Uterus (tissue), 3 donors: ENCODE measurements at regions not wholly inside any gene's neighbourhood (a gene's known extent, or its start where the extent isn't known, plus 50 kb on each side); places are given as distances from the start of the nearest gene placed in this dataset.

Experiments
- DNase-seq, 2 donors: peaks; one replicate each; pipeline ENCODE4 v3.0.0-alpha.2; 2019 to 2020
- H3K27ac ChIP-seq, 2 donors: fragments of 200-600 bp; sonication (generic); 1 replicate in 1 of 2; 2 replicates in 1 of 2; pipeline ENCODE4 v1.5.1; 2016 to 2018
- H3K27me3 ChIP-seq, 2 donors: fragments of 200-600 bp; sonication (generic); one replicate each; pipeline ENCODE4 v1.5.1; 2018 to 2019; ENCODE audit warnings: control low read depth in 1 of 2
- H3K36me3 ChIP-seq, 2 donors: fragments of 200-600 bp; sonication (generic); one replicate each; pipeline ENCODE4 v1.5.1; 2019; ENCODE audit warnings: control low read depth in 1 of 2
- H3K4me1 ChIP-seq, 2 donors: fragments of 200-600 bp; sonication (generic); one replicate each; pipeline ENCODE4 v1.5.1; 2018 to 2019; ENCODE audit warnings: control low read depth in 1 of 2
- H3K4me3 ChIP-seq, 2 donors: fragments of 200-600 bp; sonication (generic); 1 replicate in 1 of 2; 2 replicates in 1 of 2; pipeline ENCODE4 v1.5.1; 2018 to 2019; ENCODE audit warnings: mild to moderate bottlenecking in 1 of 2
- H3K9me3 ChIP-seq, 2 donors: fragments of 200-600 bp; sonication (generic); one replicate each; pipeline ENCODE4 v1.5.1; 2019; ENCODE audit warnings: control low read depth in 1 of 2
- POLR2A ChIP-seq, 2 donors: fragments of 450-650 bp; IDR thresholded peaks; one replicate each; pipeline ENCODE4 v1.6.1; 2016; ENCODE audit warnings: antibody characterized with exemption in 2 of 2, mild to moderate bottlenecking in 1 of 2, moderate library complexity in 1 of 2
- intact Hi-C: fragments of 100-400 bp; cut with DNase I; formaldehyde crosslinking; loops from one replicate; pipeline ENCODE4 v1.15.1; 2023; ENCODE audit warnings: low total_unique reads
- TF ChIP-seq, protein P1 (sequence below), 4 experiments: fragments of 200-600 bp in 2 of 4; fragments of 450-650 bp in 2 of 4; sonication (generic) in 2 of 4; IDR thresholded peaks; one replicate each; pipeline ENCODE4 v1.5.1; 2016 to 2019; ENCODE audit warnings: antibody characterized with exemption in 4 of 4, mild to moderate bottlenecking in 2 of 4, moderate library complexity in 1 of 4
- donor health status: DM: yes; HTN: yes; CAD: no.

DNA sequence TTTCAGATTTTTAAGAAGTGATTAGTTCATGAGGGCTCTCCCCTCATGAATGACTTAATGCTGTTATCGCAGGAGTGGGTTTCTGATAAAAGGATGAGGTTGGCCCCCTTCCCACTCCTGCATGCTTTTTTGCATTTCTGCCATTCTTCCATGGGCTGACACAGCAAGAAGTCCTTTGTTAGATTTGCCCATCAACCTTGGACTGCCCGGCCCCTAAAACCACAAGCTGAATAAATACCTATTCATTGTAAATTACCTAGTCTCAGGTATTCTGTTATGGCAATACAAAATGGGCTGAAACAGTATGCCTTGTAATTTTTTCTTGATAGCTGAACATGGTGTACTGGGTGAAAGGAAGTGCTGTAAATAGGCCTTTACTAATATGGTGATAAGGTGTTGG, 72.7 kb upstream of the DPH5 start:
- Histone ChIP-seq H3K27me3 (peaks cover 0 to 2% of the 10 kb centered on the region in 2 donors), H3K4me1 (no peaks in the 10 kb centered on the region), H3K4me3 (no peak overlapping the region), H3K36me3 (no peaks in the 10 kb centered on the region), H3K9me3 (no peaks in the 10 kb centered on the region), H3K27ac (no peak overlapping the region)
- no peak for DNase-seq
- intact Hi-C loops, result no loop called here
- TF ChIP-seq POLR2A (IDR thresholded peaks at IDR 0.05), result no peak
- TF ChIP-seq, protein P1, sequence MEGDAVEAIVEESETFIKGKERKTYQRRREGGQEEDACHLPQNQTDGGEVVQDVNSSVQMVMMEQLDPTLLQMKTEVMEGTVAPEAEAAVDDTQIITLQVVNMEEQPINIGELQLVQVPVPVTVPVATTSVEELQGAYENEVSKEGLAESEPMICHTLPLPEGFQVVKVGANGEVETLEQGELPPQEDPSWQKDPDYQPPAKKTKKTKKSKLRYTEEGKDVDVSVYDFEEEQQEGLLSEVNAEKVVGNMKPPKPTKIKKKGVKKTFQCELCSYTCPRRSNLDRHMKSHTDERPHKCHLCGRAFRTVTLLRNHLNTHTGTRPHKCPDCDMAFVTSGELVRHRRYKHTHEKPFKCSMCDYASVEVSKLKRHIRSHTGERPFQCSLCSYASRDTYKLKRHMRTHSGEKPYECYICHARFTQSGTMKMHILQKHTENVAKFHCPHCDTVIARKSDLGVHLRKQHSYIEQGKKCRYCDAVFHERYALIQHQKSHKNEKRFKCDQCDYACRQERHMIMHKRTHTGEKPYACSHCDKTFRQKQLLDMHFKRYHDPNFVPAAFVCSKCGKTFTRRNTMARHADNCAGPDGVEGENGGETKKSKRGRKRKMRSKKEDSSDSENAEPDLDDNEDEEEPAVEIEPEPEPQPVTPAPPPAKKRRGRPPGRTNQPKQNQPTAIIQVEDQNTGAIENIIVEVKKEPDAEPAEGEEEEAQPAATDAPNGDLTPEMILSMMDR (IDR thresholded peaks at IDR 0.05), result no peak

DNA sequence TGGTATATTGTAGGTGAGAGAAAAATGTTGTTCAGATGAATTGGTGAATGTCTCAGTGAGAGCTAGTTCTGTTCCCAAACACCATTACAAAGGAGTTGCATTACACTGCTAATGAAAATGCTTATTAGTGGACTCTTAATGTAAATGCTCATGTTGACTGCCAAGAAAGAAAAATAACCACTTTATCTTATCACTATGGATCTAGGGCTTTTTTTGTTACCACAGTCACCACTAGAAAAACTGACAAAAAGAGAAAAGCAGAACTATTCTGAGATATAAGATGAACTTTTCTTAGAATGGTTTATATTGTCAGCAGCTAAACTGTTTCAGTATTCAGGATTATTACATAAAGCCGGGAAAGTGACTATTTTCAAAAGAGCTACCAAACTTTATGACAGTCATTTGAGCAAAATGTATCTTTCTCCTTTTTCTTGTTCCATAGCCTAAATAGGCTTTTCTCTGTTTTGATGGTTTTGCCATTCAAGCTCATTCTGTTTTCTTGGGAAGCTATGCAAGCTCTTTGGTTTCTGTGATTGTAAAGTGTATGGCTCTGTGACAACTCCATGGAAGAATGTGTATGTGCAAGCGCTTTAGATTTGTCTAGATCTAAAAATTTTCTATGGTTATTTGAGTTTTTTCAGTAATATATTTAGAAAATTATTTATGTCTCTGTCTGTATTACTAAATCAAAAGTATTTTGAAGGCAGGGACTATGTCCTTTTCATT, 64.2 kb upstream of the DPH5 start:
- no peak for TF ChIP-seq POLR2A (IDR thresholded peaks at IDR 0.05)
- TF ChIP-seq, protein P1 (IDR thresholded peaks at IDR 0.05), result no peak
- no peak for DNase-seq
- H3K27ac ChIP-seq, result no peak overlapping the region
- H3K4me1 ChIP-seq, result no peaks in the 10 kb centered on the region
- no peaks in the 10 kb centered on the region for H3K36me3 ChIP-seq
- intact Hi-C loops, result no loop called here
- H3K27me3 ChIP-seq, result peaks cover 0 to 2% of the 10 kb centered on the region in 2 donors
- no peaks in the 10 kb centered on the region for H3K9me3 ChIP-seq
- H3K4me3 ChIP-seq, result no peak overlapping the region

DNA sequence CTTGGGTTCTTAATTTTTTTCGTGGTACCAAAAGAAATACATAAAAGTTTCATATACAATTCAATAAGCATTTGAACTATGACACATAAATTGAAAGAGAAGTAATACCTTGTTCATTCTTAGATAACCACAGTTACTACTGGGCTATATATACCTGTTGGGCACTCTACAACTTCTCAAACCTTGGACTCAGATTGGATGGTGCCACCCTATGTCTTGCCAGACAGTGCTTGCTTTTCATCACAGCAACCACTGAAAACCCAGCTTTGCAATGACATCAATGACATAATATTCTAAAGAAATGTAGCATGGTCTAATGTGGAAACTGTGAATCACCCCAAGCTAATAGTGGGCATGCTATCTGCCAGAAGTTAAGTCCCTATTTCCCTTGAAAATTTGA, 62.8 kb upstream of the DPH5 start:
- no peak for TF ChIP-seq POLR2A (IDR thresholded peaks at IDR 0.05)
- TF ChIP-seq, protein P1 (IDR thresholded peaks at IDR 0.05), result no peak
- Histone ChIP-seq H3K36me3 (no peaks in the 10 kb centered on the region), H3K27me3 (no peaks in the 10 kb centered on the region), H3K4me3 (no peak overlapping the region), H3K27ac (no peak overlapping the region), H3K9me3 (no peaks in the 10 kb centered on the region), H3K4me1 (no peaks in the 10 kb centered on the region)
- intact Hi-C loops, result no loop called here
- DNase-seq, result no peak

DNA sequence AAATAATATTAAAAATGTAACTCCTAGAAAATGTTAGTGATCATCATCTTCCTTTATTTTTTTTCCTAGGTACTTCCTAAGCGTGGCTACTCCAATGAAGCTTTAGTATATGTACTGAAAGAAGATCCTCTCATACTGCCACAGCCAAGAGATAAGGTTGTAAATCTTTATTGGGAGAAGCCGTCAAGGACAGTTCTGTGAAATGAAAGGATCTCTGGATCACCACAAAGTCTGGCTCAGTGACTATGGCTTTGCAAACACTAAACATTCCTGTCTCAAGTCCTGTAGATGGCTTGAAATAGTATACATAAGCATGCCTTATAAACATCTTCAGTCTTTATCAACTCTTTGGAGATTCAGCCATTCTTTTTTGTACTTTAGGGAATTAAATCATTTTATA, 61.2 kb upstream of the DPH5 start:
- Histone ChIP-seq H3K27ac (no peak overlapping the region), H3K36me3 (no peaks in the 10 kb centered on the region), H3K4me1 (no peaks in the 10 kb centered on the region), H3K9me3 (no peaks in the 10 kb centered on the region), H3K27me3 (no peaks in the 10 kb centered on the region), H3K4me3 (no peak overlapping the region)
- no peak for TF ChIP-seq POLR2A (IDR thresholded peaks at IDR 0.05)
- TF ChIP-seq, protein P1 (IDR thresholded peaks at IDR 0.05), result no peak
- intact Hi-C loops, result no loop called here
- DNase-seq, result no peak

DNA sequence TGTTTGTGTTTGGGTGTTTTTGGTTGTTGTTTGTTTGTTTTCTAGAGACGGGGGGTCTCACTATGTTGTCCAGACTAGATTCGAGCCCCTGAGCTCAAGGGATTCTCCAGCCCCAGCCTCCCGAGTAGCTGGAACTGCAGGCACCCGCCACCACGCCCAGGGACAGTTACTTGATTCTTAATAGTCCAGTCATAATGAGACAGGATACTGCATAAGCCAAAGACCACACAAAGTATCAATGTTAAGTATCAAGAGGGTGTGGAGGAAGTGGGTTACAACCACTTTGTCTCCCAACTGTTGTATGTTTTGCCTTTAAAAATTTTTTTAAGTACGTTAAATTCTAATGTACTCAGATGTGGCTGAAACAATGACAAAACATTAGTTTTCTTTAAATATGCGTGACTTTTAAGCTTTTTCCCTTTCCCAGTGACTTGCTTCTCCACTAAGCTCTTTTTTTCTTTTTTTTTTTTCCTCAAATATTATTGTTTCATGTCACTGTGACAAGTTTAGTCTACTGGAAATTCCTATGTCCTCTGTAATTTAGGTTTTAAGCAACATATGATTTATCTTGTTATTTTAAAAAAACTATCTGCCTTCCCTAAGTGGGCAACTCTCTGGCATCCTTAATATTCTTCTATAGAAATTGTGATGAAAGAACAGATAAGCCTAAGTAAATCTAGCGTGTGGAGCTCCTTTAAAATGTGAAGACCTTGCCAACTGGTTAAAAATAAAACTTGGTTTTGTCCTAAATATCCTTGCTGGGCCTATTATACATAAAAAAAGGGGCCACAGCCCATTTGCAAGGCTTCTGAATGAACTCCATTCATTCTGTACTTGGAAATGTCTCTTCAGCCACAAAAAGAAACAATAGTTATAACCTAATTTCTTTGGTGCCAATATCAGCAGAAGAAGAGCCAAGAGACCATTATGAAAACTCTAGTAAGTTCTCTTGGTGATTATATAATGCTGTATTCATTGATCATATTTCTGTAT, 56.2 kb upstream of the DPH5 start:
- Histone ChIP-seq H3K36me3 (no peaks in the 10 kb centered on the region), H3K9me3 (no peaks in the 10 kb centered on the region), H3K27ac (no peak overlapping the region), H3K4me3 (no peak overlapping the region), H3K4me1 (no peaks in the 10 kb centered on the region), H3K27me3 (no peaks in the 10 kb centered on the region)
- DNase-seq, result no peak
- no peak for TF ChIP-seq POLR2A (IDR thresholded peaks at IDR 0.05)
- TF ChIP-seq, protein P1 (IDR thresholded peaks at IDR 0.05), result no peak
- intact Hi-C loops, result no loop called here
